Astrocyte of the cerebellum (primary cell): ENCODE measurements at regions not wholly inside any gene's neighbourhood (a gene's known extent, or its start where the extent isn't known, plus 50 kb on each side); places are given as distances from the start of the nearest gene placed in this dataset.

Experiments
- DNase-seq: peaks from one replicate; pipeline ENCODE4 v3.0.0-alpha.2; 2011; ENCODE audit warnings: low read depth
- H3K4me3 ChIP-seq: 2 replicates; pipeline ENCODE4 v1.5.1; 2011; ENCODE audit warnings: mild to moderate bottlenecking, low read depth, low read length, moderate library complexity
- CTCF ChIP-seq: IDR thresholded peaks from 2 replicates; pipeline ENCODE4 v1.5.1; 2012; ENCODE audit warnings: low read length, low read depth, moderate library complexity, mild to moderate bottlenecking; ENCODE audit errors: missing control alignments
- in situ Hi-C: cut with HindIII; loops from 2 replicates; pipeline ENCODE4 v1.10.0; 2017; ENCODE audit warnings: low sequenced_read_pairs

- no peak for TF ChIP-seq CTCF
- H3K4me3 ChIP-seq: no peak overlapping the region
- in situ Hi-C loops: no loop called here
- no peak for DNase-seq
Observed at GRCh38 chr4:129208481-129208880, 112.5 kb downstream of the C4orf33 start.

- in situ Hi-C loops: no loop called here
- no peak overlapping the region for H3K4me3 ChIP-seq
- no peak for DNase-seq
- no peak for TF ChIP-seq CTCF
Observed at GRCh38 chr4:129213692-129214091, 117.7 kb downstream of the C4orf33 start.

GRCh38 chr4:129218360-129218759, 122.4 kb downstream of the C4orf33 start:
- DNase-seq: no peak
- in situ Hi-C loops: no loop called here
- TF ChIP-seq CTCF: peak; percentile 22
- H3K4me3 ChIP-seq: no peak overlapping the region

- no peak overlapping the region for H3K4me3 ChIP-seq
- DNase-seq: peak; percentile 31
- no peak for TF ChIP-seq CTCF
- in situ Hi-C loops: no loop called here
Observed at GRCh38 chr4:129218897-129219296, 122.9 kb downstream of the C4orf33 start.

GRCh38 chr4:129220254-129220653, 124.3 kb downstream of the C4orf33 start:
- no peak for TF ChIP-seq CTCF
- DNase-seq: no peak
- in situ Hi-C loops: no loop called here
- H3K4me3 ChIP-seq: no peak overlapping the region

- in situ Hi-C loops: no loop called here
Observed at GRCh38 chr4:129223945-129224344, 128.0 kb downstream of the C4orf33 start.

More at GRCh38 chr4:129223945-129224344, 128.0 kb downstream of the C4orf33 start:
- TF ChIP-seq CTCF: no peak
- no peak for DNase-seq
- no peak overlapping the region for H3K4me3 ChIP-seq
